ENCODE measurements at regions not wholly inside any gene's neighbourhood (a gene's known extent, or its start where the extent isn't known, plus 50 kb on each side); places are given as distances from the start of the nearest gene placed in this dataset.

- no peak for DNase-seq (ENCODE audit: low read depth)
- no peak overlapping the region for H3K4me3 ChIP-seq (ENCODE audit: low read depth, low read length)
- no peak for TF ChIP-seq CTCF (IDR thresholded peaks at IDR 0.05; ENCODE audit: control insufficient read depth, extremely low read depth, insufficient read depth)
Measured at GRCh38 chr9:113709721-113710120, 166.4 kb upstream of the ZNF618 start.

DNA sequence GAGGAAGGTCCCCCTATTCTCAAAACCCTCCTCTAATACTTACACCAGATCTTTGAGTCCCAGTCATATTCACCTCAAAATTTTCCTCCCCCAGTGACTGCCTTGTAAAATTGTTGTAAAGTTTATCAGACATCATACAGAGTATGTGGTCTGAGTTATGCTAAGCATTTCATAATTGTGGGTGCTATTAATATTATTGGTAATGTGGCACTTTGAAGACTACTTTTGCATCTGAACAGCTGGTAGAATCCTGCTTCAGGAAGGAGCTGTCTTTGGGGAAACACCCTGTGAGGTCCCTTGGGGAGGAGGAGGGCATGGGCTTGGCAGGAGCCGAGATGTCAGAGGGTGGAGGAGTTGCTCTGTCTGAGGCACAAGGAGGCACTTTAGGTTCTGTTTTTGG lies 164.9 kb upstream of the ZNF618 start:
- no peak overlapping the region for H3K4me3 ChIP-seq (ENCODE audit: low read depth, low read length)
- no peak for DNase-seq (ENCODE audit: low read depth)
- no peak for TF ChIP-seq CTCF (IDR thresholded peaks at IDR 0.05; ENCODE audit: control insufficient read depth, extremely low read depth, insufficient read depth)

DNA sequence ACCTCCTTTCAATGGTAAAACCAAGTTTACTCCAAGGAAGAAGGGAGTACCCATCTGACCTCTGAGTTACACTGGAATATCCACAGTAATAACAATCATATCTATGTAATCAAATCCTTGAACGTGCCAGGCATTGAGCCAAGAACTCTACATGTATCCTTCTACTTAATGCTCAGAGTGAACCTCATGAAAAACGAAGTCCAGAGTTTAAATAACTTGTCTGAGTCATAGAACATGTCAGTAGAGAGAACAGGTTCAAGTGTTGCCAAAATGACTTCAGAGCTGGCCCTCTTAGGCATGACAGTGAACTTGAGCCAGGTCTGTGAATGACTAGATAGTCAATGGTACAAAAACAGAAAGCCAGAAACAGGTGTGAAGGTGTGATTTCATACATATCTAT lies 164.1 kb upstream of the ZNF618 start:
- peak; percentile 97 for DNase-seq (ENCODE audit: low read depth)
- no peak overlapping the region for H3K4me3 ChIP-seq (ENCODE audit: low read depth, low read length)
- TF ChIP-seq CTCF (IDR thresholded peaks at IDR 0.05; ENCODE audit: control insufficient read depth, extremely low read depth, insufficient read depth) = no peak

GRCh38 chr9:113715086-113715485 lies 161.0 kb upstream of the ZNF618 start:
- no peak for DNase-seq (ENCODE audit: low read depth)
- no peak for TF ChIP-seq CTCF (IDR thresholded peaks at IDR 0.05; ENCODE audit: control insufficient read depth, extremely low read depth, insufficient read depth)
- no peak overlapping the region for H3K4me3 ChIP-seq (ENCODE audit: low read depth, low read length)

DNA sequence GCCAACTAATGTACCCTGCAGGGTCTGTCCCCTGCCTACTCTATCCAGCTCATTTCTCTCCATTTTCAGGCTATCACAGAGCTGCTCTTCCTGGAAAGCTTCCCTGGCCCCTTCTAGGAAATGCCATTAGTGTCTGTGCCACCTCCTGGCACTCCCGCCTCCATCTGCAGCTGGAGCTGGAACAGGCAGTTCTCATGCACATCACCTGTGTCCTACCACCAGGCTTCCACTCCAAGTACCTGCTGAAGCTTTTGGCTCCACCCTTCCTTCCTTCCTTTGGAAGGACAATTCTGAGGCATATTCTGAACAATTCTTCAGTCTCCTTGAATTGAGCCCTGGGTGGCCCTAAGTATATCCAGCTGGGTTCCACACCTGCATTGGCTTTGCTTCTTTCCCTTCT lies 156.2 kb upstream of the ZNF618 start:
- no peak for TF ChIP-seq CTCF (IDR thresholded peaks at IDR 0.05; ENCODE audit: control insufficient read depth, extremely low read depth, insufficient read depth)
- no peak for DNase-seq (ENCODE audit: low read depth)
- no peak overlapping the region for H3K4me3 ChIP-seq (ENCODE audit: low read depth, low read length)

GRCh38 chr9:113720495-113720894 lies 155.6 kb upstream of the ZNF618 start:
- no peak overlapping the region for H3K4me3 ChIP-seq (ENCODE audit: low read depth, low read length)
- TF ChIP-seq CTCF (IDR thresholded peaks at IDR 0.05; ENCODE audit: control insufficient read depth, extremely low read depth, insufficient read depth) = no peak
- DNase-seq (ENCODE audit: low read depth) = no peak

GRCh38 chr9:113721856-113722255 lies 154.3 kb upstream of the ZNF618 start:
- no peak for DNase-seq (ENCODE audit: low read depth)
- no peak overlapping the region for H3K4me3 ChIP-seq (ENCODE audit: low read depth, low read length)
- no peak for TF ChIP-seq CTCF (IDR thresholded peaks at IDR 0.05; ENCODE audit: control insufficient read depth, extremely low read depth, insufficient read depth)
